T-helper 1 cell treated with Interleukin-12 subunit alpha and Interleukin-12 subunit beta and Interleukin-4 antibody, amounts not matched to agents 30 ng/mL and 1 ng/mL, for 36 hours (primary cell): ENCODE measurements at regions not wholly inside any gene's neighbourhood (a gene's known extent, or its start where the extent isn't known, plus 50 kb on each side); places are given as distances from the start of the nearest gene placed in this dataset.

Experiments
- intact Hi-C: fragments of 100-400 bp; cut with micrococcal nuclease; formaldehyde crosslinking; loops from one replicate; pipeline ENCODE4 v1.15.1; 2024

- intact Hi-C loops, result no loop called here
Measured at GRCh38 chr2:5751873-5752482, 59.8 kb downstream of the SOX11 start.

- intact Hi-C loops, result no loop called here
Measured at GRCh38 chr2:5756272-5756671, 64.1 kb downstream of the SOX11 start.

GRCh38 chr2:5758346-5758745 lies 66.2 kb downstream of the SOX11 start:
- intact Hi-C loops, result no loop called here

GRCh38 chr2:5759949-5760348 lies 67.8 kb downstream of the SOX11 start:
- intact Hi-C loops, result no loop called here

- intact Hi-C loops, result no loop called here
Measured at GRCh38 chr2:5763531-5763930, 71.3 kb downstream of the SOX11 start.

GRCh38 chr2:5764041-5764440 lies 71.9 kb downstream of the SOX11 start:
- intact Hi-C loops, result no loop called here

GRCh38 chr2:5766056-5766455 lies 73.9 kb downstream of the SOX11 start:
- intact Hi-C loops, result no loop called here

- intact Hi-C loops, result no loop called here
Measured at GRCh38 chr2:5766561-5766960, 74.4 kb downstream of the SOX11 start.

- intact Hi-C loops, result no loop called here
Measured at GRCh38 chr2:5777131-5777535, 84.9 kb downstream of the SOX11 start.

- intact Hi-C loops, result no loop called here
Measured at GRCh38 chr2:5781679-5782078, 89.5 kb downstream of the SOX11 start.

- intact Hi-C loops, result no loop called here
Measured at GRCh38 chr2:5782103-5782502, 89.9 kb downstream of the SOX11 start.

- intact Hi-C loops, result no loop called here
Measured at GRCh38 chr2:5788447-5788846, 96.3 kb downstream of the SOX11 start.

- intact Hi-C loops, result no loop called here
Measured at GRCh38 chr2:5791371-5791770, 99.2 kb downstream of the SOX11 start.

- intact Hi-C loops, result no loop called here
Measured at GRCh38 chr2:5794012-5794411, 101.8 kb downstream of the SOX11 start.

- intact Hi-C loops, result no loop called here
Measured at GRCh38 chr2:5798084-5798483, 105.9 kb downstream of the SOX11 start.

- intact Hi-C loops, result no loop called here
Measured at GRCh38 chr2:5799348-5799747, 107.2 kb downstream of the SOX11 start.

GRCh38 chr2:5803547-5803946 lies 111.4 kb downstream of the SOX11 start:
- intact Hi-C loops, result no loop called here

- intact Hi-C loops, result no loop called here
Measured at GRCh38 chr2:5818961-5819600, 126.9 kb downstream of the SOX11 start.

GRCh38 chr2:5824126-5824525 lies 131.9 kb downstream of the SOX11 start:
- intact Hi-C loops, result no loop called here

- intact Hi-C loops, result no loop called here
Measured at GRCh38 chr2:5825686-5826085, 133.5 kb downstream of the SOX11 start.

GRCh38 chr2:5826979-5827655 lies 134.9 kb downstream of the SOX11 start:
- intact Hi-C loops, result no loop called here

GRCh38 chr2:5834501-5834900 lies 142.3 kb downstream of the SOX11 start:
- intact Hi-C loops, result loop anchor here (10.0 kb wide), 1 partner anchor 1150 kb away; no protein-coding TSS in a partner anchor

- intact Hi-C loops, result loop anchor here (10.0 kb wide), 1 partner anchor 1155 kb away; no protein-coding TSS in a partner anchor
Measured at GRCh38 chr2:5839550-5839949, 147.4 kb downstream of the SOX11 start.
